ENCODE measurements at regions not wholly inside any gene's neighbourhood (a gene's known extent, or its start where the extent isn't known, plus 50 kb on each side); places are given as distances from the start of the nearest gene placed in this dataset.

GRCh38 chr18:73249030-73249429, 381.2 kb upstream of the NETO1 start:
- Histone ChIP-seq H3K4me3 (ENCODE audit: low read depth in 1 of 2, low read length in 2 of 2) (no peak overlapping the region), H3K27me3 (ENCODE audit: control insufficient read depth in 1 of 2, insufficient read depth in 2 of 2, low read length in 2 of 2) (no peaks in the 10 kb centered on the region), H3K36me3 (ENCODE audit: control insufficient read depth in 2 of 2, insufficient read depth in 2 of 2, low read length in 1 of 2) (no peaks in the 10 kb centered on the region), H3K27ac (ENCODE audit: low read depth in 2 of 2, low read length in 1 of 2) (no peak overlapping the region), H3K4me1 (ENCODE audit: control insufficient read depth in 2 of 2, insufficient read depth in 2 of 2, low read length in 1 of 2) (no peaks in the 10 kb centered on the region), H3K9me3 (ENCODE audit: control insufficient read depth in 2 of 2, insufficient read depth in 1 of 2, low read depth in 1 of 2, low read length in 1 of 2) (no peaks in the 10 kb centered on the region)
- WGBS, 2 donors = 80 to 83% methylated on average over 7 of the region's 7 CpGs

DNA sequence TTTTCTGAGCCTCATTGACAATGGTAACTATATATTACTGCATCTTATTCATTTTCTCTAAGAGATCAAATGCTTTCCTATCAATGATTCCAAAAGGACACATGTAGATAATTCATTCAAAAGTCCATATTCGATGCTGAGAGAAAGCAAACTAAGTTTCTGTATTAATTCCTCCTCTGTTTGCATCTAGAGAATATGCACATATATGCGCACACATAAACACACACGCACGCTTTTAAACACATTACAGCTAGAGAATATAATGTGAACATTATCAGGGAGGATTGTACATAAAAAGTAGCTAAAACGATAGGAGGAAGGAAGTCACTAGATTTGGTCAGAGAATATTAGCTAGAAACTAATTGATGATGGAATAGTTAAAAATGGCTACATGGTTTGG, 379.0 kb upstream of the NETO1 start:
- no peaks in the 10 kb centered on the region for H3K36me3 ChIP-seq (ENCODE audit: control insufficient read depth in 2 of 2, insufficient read depth in 2 of 2, low read length in 1 of 2)
- H3K27me3 ChIP-seq (ENCODE audit: control insufficient read depth in 1 of 2, insufficient read depth in 2 of 2, low read length in 2 of 2) = no peaks in the 10 kb centered on the region
- WGBS, 2 donors = 84 to 87% methylated on average over 5 of the region's 5 CpGs
- peaks cover 0 to 4% of the 10 kb centered on the region in 2 donors for H3K9me3 ChIP-seq (ENCODE audit: control insufficient read depth in 2 of 2, insufficient read depth in 1 of 2, low read depth in 1 of 2, low read length in 1 of 2)
- H3K4me3 ChIP-seq (ENCODE audit: low read depth in 1 of 2, low read length in 2 of 2) = no peak overlapping the region
- H3K4me1 ChIP-seq (ENCODE audit: control insufficient read depth in 2 of 2, insufficient read depth in 2 of 2, low read length in 1 of 2) = no peaks in the 10 kb centered on the region
- no peak overlapping the region for H3K27ac ChIP-seq (ENCODE audit: low read depth in 2 of 2, low read length in 1 of 2)

- Histone ChIP-seq H3K4me1 (ENCODE audit: control insufficient read depth in 2 of 2, insufficient read depth in 2 of 2, low read length in 1 of 2) (no peaks in the 10 kb centered on the region), H3K9me3 (ENCODE audit: control insufficient read depth in 2 of 2, insufficient read depth in 1 of 2, low read depth in 1 of 2, low read length in 1 of 2) (peaks cover 0 to 4% of the 10 kb centered on the region in 2 donors), H3K36me3 (ENCODE audit: control insufficient read depth in 2 of 2, insufficient read depth in 2 of 2, low read length in 1 of 2) (no peaks in the 10 kb centered on the region), H3K4me3 (ENCODE audit: low read depth in 1 of 2, low read length in 2 of 2) (no peak overlapping the region), H3K27me3 (ENCODE audit: control insufficient read depth in 1 of 2, insufficient read depth in 2 of 2, low read length in 2 of 2) (no peaks in the 10 kb centered on the region), H3K27ac (ENCODE audit: low read depth in 2 of 2, low read length in 1 of 2) (no peak overlapping the region)
- 48% methylated on average over 4 of the region's 4 CpGs for WGBS, 2 donors
Measured at GRCh38 chr18:73245345-73245744, 377.6 kb upstream of the NETO1 start.

- Histone ChIP-seq H3K4me1 (ENCODE audit: control insufficient read depth in 2 of 2, insufficient read depth in 2 of 2, low read length in 1 of 2) (no peaks in the 10 kb centered on the region), H3K9me3 (ENCODE audit: control insufficient read depth in 2 of 2, insufficient read depth in 1 of 2, low read depth in 1 of 2, low read length in 1 of 2) (peaks cover 0 to 4% of the 10 kb centered on the region in 2 donors), H3K27ac (ENCODE audit: low read depth in 2 of 2, low read length in 1 of 2) (no peak overlapping the region), H3K36me3 (ENCODE audit: control insufficient read depth in 2 of 2, insufficient read depth in 2 of 2, low read length in 1 of 2) (no peaks in the 10 kb centered on the region), H3K27me3 (ENCODE audit: control insufficient read depth in 1 of 2, insufficient read depth in 2 of 2, low read length in 2 of 2) (no peaks in the 10 kb centered on the region), H3K4me3 (ENCODE audit: low read depth in 1 of 2, low read length in 2 of 2) (no peak overlapping the region)
- 46 to 49% methylated on average over 1 of the region's 1 CpG for WGBS, 2 donors
Measured at GRCh38 chr18:73244401-73244800, 376.6 kb upstream of the NETO1 start.

DNA sequence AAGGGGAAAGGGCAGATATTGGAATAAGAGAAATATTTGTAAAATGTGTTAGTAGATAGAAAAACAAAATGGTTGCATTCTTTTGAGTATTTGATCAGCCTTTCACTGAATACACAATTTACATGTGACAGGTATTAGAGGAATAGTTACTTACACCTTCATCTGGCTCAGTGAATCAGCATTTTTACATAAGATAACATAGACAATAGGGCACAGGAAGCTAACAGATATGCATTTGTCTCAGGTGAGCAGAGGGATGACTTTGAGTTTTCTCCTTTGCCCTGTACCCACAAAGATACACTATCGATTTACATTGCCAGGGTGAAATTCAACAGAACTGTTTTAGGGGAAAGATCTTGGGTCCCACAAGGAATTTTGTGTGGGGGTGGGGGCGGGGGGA, 373.1 kb upstream of the NETO1 start:
- Histone ChIP-seq H3K27ac (ENCODE audit: low read depth in 2 of 2, low read length in 1 of 2) (no peak overlapping the region), H3K9me3 (ENCODE audit: control insufficient read depth in 2 of 2, insufficient read depth in 1 of 2, low read depth in 1 of 2, low read length in 1 of 2) (peaks cover 0 to 4% of the 10 kb centered on the region in 2 donors), H3K4me3 (ENCODE audit: low read depth in 1 of 2, low read length in 2 of 2) (no peak overlapping the region), H3K27me3 (ENCODE audit: control insufficient read depth in 1 of 2, insufficient read depth in 2 of 2, low read length in 2 of 2) (no peaks in the 10 kb centered on the region), H3K36me3 (ENCODE audit: control insufficient read depth in 2 of 2, insufficient read depth in 2 of 2, low read length in 1 of 2) (no peaks in the 10 kb centered on the region), H3K4me1 (ENCODE audit: control insufficient read depth in 2 of 2, insufficient read depth in 2 of 2, low read length in 1 of 2) (no peaks in the 10 kb centered on the region)
- WGBS, 2 donors = 45 to 60% methylated on average over 2 of the region's 2 CpGs

DNA sequence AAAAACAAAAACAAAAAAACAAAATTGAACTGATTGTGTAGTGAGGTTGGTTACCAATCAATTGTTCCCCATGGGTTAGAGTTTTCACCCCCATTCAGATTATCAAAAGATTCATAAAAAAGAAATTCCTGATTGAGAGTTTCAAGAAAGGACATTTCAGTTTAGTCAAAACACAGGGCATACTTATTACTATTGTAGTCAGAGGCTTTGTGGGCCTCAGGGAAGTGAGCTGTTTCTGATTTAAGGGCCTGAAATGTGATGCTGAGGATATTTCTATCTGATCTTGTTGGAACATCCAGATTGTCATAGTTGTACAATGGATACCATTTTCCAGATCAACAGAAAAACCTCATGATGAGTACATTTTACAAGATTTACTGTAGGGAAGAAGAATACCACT, 368.1 kb upstream of the NETO1 start:
- no peak overlapping the region for H3K27ac ChIP-seq (ENCODE audit: low read depth in 2 of 2, low read length in 1 of 2)
- H3K4me1 ChIP-seq (ENCODE audit: control insufficient read depth in 2 of 2, insufficient read depth in 2 of 2, low read length in 1 of 2) = no peaks in the 10 kb centered on the region
- no peaks in the 10 kb centered on the region for H3K27me3 ChIP-seq (ENCODE audit: control insufficient read depth in 1 of 2, insufficient read depth in 2 of 2, low read length in 2 of 2)
- H3K36me3 ChIP-seq (ENCODE audit: control insufficient read depth in 2 of 2, insufficient read depth in 2 of 2, low read length in 1 of 2) = no peaks in the 10 kb centered on the region
- H3K4me3 ChIP-seq (ENCODE audit: low read depth in 1 of 2, low read length in 2 of 2) = no peak overlapping the region
- no peaks in the 10 kb centered on the region for H3K9me3 ChIP-seq (ENCODE audit: control insufficient read depth in 2 of 2, insufficient read depth in 1 of 2, low read depth in 1 of 2, low read length in 1 of 2)

DNA sequence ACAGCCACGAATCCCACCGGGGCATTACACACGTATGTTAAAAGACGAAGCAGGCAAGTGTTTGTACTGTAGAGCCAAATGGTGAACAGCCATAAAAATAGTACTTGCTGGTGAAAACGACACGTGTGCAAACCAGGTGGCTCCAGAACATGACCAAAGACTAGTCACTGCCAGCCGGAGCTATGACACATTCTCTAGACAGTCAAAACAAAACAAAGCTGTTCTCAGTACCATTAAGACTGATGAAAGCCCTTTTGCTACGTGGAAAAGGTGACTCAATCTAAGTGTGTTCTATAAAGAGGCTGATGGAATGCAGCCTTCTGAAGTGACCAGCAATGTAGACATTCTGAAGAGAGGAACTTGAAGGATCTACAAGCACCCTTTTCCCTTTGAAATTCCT, 367.7 kb upstream of the NETO1 start:
- Histone ChIP-seq H3K4me1 (ENCODE audit: control insufficient read depth in 2 of 2, insufficient read depth in 2 of 2, low read length in 1 of 2) (no peaks in the 10 kb centered on the region), H3K27ac (ENCODE audit: low read depth in 2 of 2, low read length in 1 of 2) (no peak overlapping the region), H3K27me3 (ENCODE audit: control insufficient read depth in 1 of 2, insufficient read depth in 2 of 2, low read length in 2 of 2) (no peaks in the 10 kb centered on the region), H3K4me3 (ENCODE audit: low read depth in 1 of 2, low read length in 2 of 2) (no peak overlapping the region), H3K36me3 (ENCODE audit: control insufficient read depth in 2 of 2, insufficient read depth in 2 of 2, low read length in 1 of 2) (no peaks in the 10 kb centered on the region), H3K9me3 (ENCODE audit: control insufficient read depth in 2 of 2, insufficient read depth in 1 of 2, low read depth in 1 of 2, low read length in 1 of 2) (no peaks in the 10 kb centered on the region)
- WGBS, 2 donors = 74 to 76% methylated on average over 8 of the region's 8 CpGs

DNA sequence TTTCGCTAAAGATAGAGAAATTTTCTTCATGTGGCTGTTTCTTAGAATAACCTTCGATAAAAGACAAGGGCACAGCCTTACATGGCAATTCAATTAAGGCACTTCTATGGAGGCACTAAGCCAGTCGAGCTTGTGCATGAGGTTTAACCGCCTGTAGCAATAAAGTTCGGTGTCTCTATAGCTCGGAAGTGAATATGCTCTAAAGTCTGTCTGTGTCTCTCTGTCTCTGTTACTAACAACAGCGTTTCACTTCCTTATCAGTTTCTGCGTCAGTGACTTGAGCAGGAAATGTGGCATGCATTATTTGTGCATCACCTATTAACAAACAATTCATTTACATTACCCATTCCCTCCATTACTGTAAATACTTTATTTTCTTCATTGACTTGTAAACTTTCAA, 365.1 kb upstream of the NETO1 start:
- H3K4me3 ChIP-seq (ENCODE audit: low read depth in 1 of 2, low read length in 2 of 2) = no peak overlapping the region
- no peaks in the 10 kb centered on the region for H3K4me1 ChIP-seq (ENCODE audit: control insufficient read depth in 2 of 2, insufficient read depth in 2 of 2, low read length in 1 of 2)
- H3K27me3 ChIP-seq (ENCODE audit: control insufficient read depth in 1 of 2, insufficient read depth in 2 of 2, low read length in 2 of 2) = no peaks in the 10 kb centered on the region
- WGBS, 2 donors = 72 to 76% methylated on average over 8 of the region's 8 CpGs
- H3K36me3 ChIP-seq (ENCODE audit: control insufficient read depth in 2 of 2, insufficient read depth in 2 of 2, low read length in 1 of 2) = no peaks in the 10 kb centered on the region
- H3K9me3 ChIP-seq (ENCODE audit: control insufficient read depth in 2 of 2, insufficient read depth in 1 of 2, low read depth in 1 of 2, low read length in 1 of 2) = no peaks in the 10 kb centered on the region
- no peak overlapping the region for H3K27ac ChIP-seq (ENCODE audit: low read depth in 2 of 2, low read length in 1 of 2)

DNA sequence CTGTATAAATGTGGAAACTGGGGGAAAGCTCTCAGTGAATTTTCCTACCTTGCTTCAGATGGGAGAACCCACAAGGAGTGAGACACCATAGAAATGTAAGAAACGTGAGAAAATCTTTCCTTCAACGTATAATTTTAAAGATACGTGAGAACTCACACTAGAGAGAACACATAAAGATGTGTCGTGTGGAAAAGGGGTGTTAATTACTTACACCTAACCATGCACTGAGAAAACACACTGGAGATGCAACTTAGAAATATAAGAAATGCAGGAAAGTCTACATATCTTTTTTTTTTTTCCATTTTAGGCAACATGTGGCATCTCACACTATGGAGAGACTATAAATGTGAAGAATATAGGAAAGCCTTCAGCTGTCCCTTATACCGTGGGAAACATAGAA, 352.9 kb upstream of the NETO1 start:
- Histone ChIP-seq H3K4me1 (ENCODE audit: control insufficient read depth in 2 of 2, insufficient read depth in 2 of 2, low read length in 1 of 2) (no peaks in the 10 kb centered on the region), H3K9me3 (ENCODE audit: control insufficient read depth in 2 of 2, insufficient read depth in 1 of 2, low read depth in 1 of 2, low read length in 1 of 2) (peaks cover 0 to 3% of the 10 kb centered on the region in 2 donors), H3K4me3 (ENCODE audit: low read depth in 1 of 2, low read length in 2 of 2) (no peak overlapping the region), H3K36me3 (ENCODE audit: control insufficient read depth in 2 of 2, insufficient read depth in 2 of 2, low read length in 1 of 2) (no peaks in the 10 kb centered on the region), H3K27ac (ENCODE audit: low read depth in 2 of 2, low read length in 1 of 2) (no peak overlapping the region), H3K27me3 (ENCODE audit: control insufficient read depth in 1 of 2, insufficient read depth in 2 of 2, low read length in 2 of 2) (no peaks in the 10 kb centered on the region)
- 83 to 85% methylated on average over 5 of the region's 5 CpGs for WGBS, 2 donors

DNA sequence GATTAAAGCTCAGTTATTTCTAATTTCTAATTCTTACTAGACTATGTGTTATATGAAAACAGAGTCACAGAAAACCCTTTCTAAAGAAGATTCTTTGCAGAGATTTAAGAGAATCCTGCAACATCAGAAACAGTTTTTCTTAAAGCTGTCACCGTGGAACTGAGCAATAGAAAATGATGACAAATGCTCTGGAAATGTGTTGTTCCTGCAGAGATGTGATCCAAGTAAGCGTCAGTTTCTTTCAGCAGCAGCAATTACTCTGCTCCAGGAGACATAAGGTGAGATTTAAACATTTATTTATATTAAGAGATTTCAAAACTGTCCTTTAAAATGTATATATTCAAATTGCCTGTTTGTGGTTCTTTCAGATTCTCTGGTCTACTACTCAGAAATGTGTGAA, 350.5 kb upstream of the NETO1 start:
- peaks cover 0 to 2% of the 10 kb centered on the region in 2 donors for H3K9me3 ChIP-seq (ENCODE audit: control insufficient read depth in 2 of 2, insufficient read depth in 1 of 2, low read depth in 1 of 2, low read length in 1 of 2)
- no peak overlapping the region for H3K27ac ChIP-seq (ENCODE audit: low read depth in 2 of 2, low read length in 1 of 2)
- H3K4me3 ChIP-seq (ENCODE audit: low read depth in 1 of 2, low read length in 2 of 2) = no peak overlapping the region
- 57 to 62% methylated on average over 2 of the region's 2 CpGs for WGBS, 2 donors
- no peaks in the 10 kb centered on the region for H3K4me1 ChIP-seq (ENCODE audit: control insufficient read depth in 2 of 2, insufficient read depth in 2 of 2, low read length in 1 of 2)
- no peaks in the 10 kb centered on the region for H3K36me3 ChIP-seq (ENCODE audit: control insufficient read depth in 2 of 2, insufficient read depth in 2 of 2, low read length in 1 of 2)
- no peaks in the 10 kb centered on the region for H3K27me3 ChIP-seq (ENCODE audit: control insufficient read depth in 1 of 2, insufficient read depth in 2 of 2, low read length in 2 of 2)
